Osteoblast (primary cell): ENCODE measurements at regions not wholly inside any gene's neighbourhood (a gene's known extent, or its start where the extent isn't known, plus 50 kb on each side); places are given as distances from the start of the nearest gene placed in this dataset.
A peak's percentile ranks its signal among the peaks of the same experiment; 100 is the strongest.

Experiments used
- DNase-seq: peaks from one replicate; pipeline ENCODE4 v3.0.0; 2011; ENCODE audit warnings: low spot score, mixed read lengths; ENCODE audit not compliant: insufficient read length; ENCODE audit errors: missing footprints
- H2AFZ ChIP-seq: 2 replicates; pipeline ENCODE4 v1.6.0; 2011; ENCODE audit warnings: mild to moderate bottlenecking, low read length
- H3K27ac ChIP-seq: 2 replicates; pipeline ENCODE4 v1.5.1; 2011; ENCODE audit warnings: mild to moderate bottlenecking, low read depth, low read length, moderate library complexity
- H3K27me3 ChIP-seq: 2 replicates; pipeline ENCODE4 v1.6.0; 2012; ENCODE audit warnings: mild to moderate bottlenecking, control low read depth, inconsistent platforms, low read length, moderate library complexity; ENCODE audit not compliant: insufficient read depth
- H3K36me3 ChIP-seq: 2 replicates; pipeline ENCODE4 v1.5.1; 2011; ENCODE audit warnings: mild to moderate bottlenecking, low read length, control low read depth, moderate library complexity; ENCODE audit not compliant: insufficient read depth
- H3K4me1 ChIP-seq: 2 replicates; pipeline ENCODE4 v1.5.1; 2011; ENCODE audit warnings: mild to moderate bottlenecking, low read length, control low read depth, moderate library complexity; ENCODE audit not compliant: insufficient read depth
- H3K4me2 ChIP-seq: 2 replicates; pipeline ENCODE4 v1.6.0; 2011; ENCODE audit warnings: mild to moderate bottlenecking, low read length; ENCODE audit not compliant: insufficient read depth
- H3K4me3 ChIP-seq: fragments of 200-600 bp; sonication (generic); 3 replicates; pipeline ENCODE4 v1.5.1; 2012; ENCODE audit warnings: mild to moderate bottlenecking, low read length, inconsistent platforms; ENCODE audit not compliant: insufficient read depth
- H3K79me2 ChIP-seq: 2 replicates; pipeline ENCODE4 v1.6.0; 2012; ENCODE audit warnings: mild to moderate bottlenecking, low read length, control low read depth, inconsistent platforms; ENCODE audit not compliant: insufficient read depth
- H3K9me3 ChIP-seq: 2 replicates; pipeline ENCODE4 v1.5.1; 2011; ENCODE audit warnings: low read depth, low read length, control low read depth
- H4K20me1 ChIP-seq: 2 replicates; pipeline ENCODE4 v1.6.0; 2012; ENCODE audit warnings: mild to moderate bottlenecking, low read length, control low read depth; ENCODE audit not compliant: insufficient read depth
- CTCF ChIP-seq: IDR thresholded peaks from 2 replicates; pipeline ENCODE4 v1.5.1; 2011; ENCODE audit warnings: mild to moderate bottlenecking, low read depth, low read length, moderate library complexity; ENCODE audit errors: extremely low read depth

- no peak for DNase-seq
- H3K4me2 ChIP-seq = no peak overlapping the region
- H2AFZ ChIP-seq = peak overlapping the region; percentile 33
- no peaks in the 10 kb centered on the region for H3K79me2 ChIP-seq
- no peak for TF ChIP-seq CTCF
- H3K4me3 ChIP-seq = no peak overlapping the region
- H3K27me3 ChIP-seq = peaks cover 15% of the 10 kb centered on the region
- no peaks in the 10 kb centered on the region for H3K4me1 ChIP-seq
- no peak overlapping the region for H3K27ac ChIP-seq
- H3K36me3 ChIP-seq = no peaks in the 10 kb centered on the region
- H3K9me3 ChIP-seq = no peaks in the 10 kb centered on the region
- H4K20me1 ChIP-seq = no peaks in the 10 kb centered on the region
Observed at GRCh38 chr10:44166441-44166840, 218.5 kb downstream of the CXCL12 start.

- no peak overlapping the region for H3K27ac ChIP-seq
- TF ChIP-seq CTCF = no peak
- no peaks in the 10 kb centered on the region for H3K9me3 ChIP-seq
- H3K4me1 ChIP-seq = no peaks in the 10 kb centered on the region
- H3K27me3 ChIP-seq = peaks cover 4% of the 10 kb centered on the region
- H3K79me2 ChIP-seq = no peaks in the 10 kb centered on the region
- no peak for DNase-seq
- no peak overlapping the region for H2AFZ ChIP-seq
- H3K4me2 ChIP-seq = no peak overlapping the region
- H3K36me3 ChIP-seq = no peaks in the 10 kb centered on the region
- H4K20me1 ChIP-seq = no peaks in the 10 kb centered on the region
- no peak overlapping the region for H3K4me3 ChIP-seq
Observed at GRCh38 chr10:44164251-44164956, 220.5 kb downstream of the CXCL12 start.

GRCh38 chr10:44161184-44161583 lies 223.7 kb downstream of the CXCL12 start:
- no peaks in the 10 kb centered on the region for H3K36me3 ChIP-seq
- H3K27me3 ChIP-seq = peaks cover under 1% of the 10 kb centered on the region
- H3K9me3 ChIP-seq = peaks cover 4% of the 10 kb centered on the region
- no peak for TF ChIP-seq CTCF
- no peak overlapping the region for H3K4me2 ChIP-seq
- no peak overlapping the region for H3K4me3 ChIP-seq
- H3K79me2 ChIP-seq = no peaks in the 10 kb centered on the region
- DNase-seq = no peak
- H3K4me1 ChIP-seq = no peaks in the 10 kb centered on the region
- no peaks in the 10 kb centered on the region for H4K20me1 ChIP-seq
- no peak overlapping the region for H2AFZ ChIP-seq
- H3K27ac ChIP-seq = no peak overlapping the region

- DNase-seq = no peak
- H3K79me2 ChIP-seq = no peaks in the 10 kb centered on the region
- TF ChIP-seq CTCF = no peak
- peaks cover 4% of the 10 kb centered on the region for H3K9me3 ChIP-seq
- no peaks in the 10 kb centered on the region for H3K36me3 ChIP-seq
- no peaks in the 10 kb centered on the region for H3K27me3 ChIP-seq
- no peak overlapping the region for H3K4me3 ChIP-seq
- no peak overlapping the region for H3K4me2 ChIP-seq
- no peaks in the 10 kb centered on the region for H3K4me1 ChIP-seq
- no peak overlapping the region for H3K27ac ChIP-seq
- H4K20me1 ChIP-seq = no peaks in the 10 kb centered on the region
- no peak overlapping the region for H2AFZ ChIP-seq
Observed at GRCh38 chr10:44157574-44157973, 227.3 kb downstream of the CXCL12 start.
